ENCODE measurements at regions not wholly inside any gene's neighbourhood (a gene's known extent, or its start where the extent isn't known, plus 50 kb on each side); places are given as distances from the start of the nearest gene placed in this dataset.

DNA sequence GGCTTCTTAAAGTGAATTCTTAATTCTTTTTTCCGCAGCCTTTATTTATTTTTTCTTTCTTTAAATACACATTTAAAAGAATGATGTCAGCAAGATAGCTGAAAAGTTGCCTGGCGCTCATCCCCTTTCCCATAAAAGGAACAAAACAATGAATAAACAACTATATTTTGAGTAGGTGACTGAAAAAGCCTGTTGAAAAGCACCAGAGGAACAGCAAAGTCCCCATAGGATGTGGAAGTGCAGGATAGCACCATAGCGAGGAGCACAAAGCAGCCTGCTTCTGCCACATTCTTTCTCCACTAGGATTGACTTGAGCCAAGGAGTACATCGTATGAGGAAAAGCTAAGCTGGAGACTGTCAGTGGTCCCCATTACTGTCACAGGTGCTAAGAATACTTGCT lies 754.9 kb downstream of the SQOR start:
- TF ChIP-seq, protein P1, sequence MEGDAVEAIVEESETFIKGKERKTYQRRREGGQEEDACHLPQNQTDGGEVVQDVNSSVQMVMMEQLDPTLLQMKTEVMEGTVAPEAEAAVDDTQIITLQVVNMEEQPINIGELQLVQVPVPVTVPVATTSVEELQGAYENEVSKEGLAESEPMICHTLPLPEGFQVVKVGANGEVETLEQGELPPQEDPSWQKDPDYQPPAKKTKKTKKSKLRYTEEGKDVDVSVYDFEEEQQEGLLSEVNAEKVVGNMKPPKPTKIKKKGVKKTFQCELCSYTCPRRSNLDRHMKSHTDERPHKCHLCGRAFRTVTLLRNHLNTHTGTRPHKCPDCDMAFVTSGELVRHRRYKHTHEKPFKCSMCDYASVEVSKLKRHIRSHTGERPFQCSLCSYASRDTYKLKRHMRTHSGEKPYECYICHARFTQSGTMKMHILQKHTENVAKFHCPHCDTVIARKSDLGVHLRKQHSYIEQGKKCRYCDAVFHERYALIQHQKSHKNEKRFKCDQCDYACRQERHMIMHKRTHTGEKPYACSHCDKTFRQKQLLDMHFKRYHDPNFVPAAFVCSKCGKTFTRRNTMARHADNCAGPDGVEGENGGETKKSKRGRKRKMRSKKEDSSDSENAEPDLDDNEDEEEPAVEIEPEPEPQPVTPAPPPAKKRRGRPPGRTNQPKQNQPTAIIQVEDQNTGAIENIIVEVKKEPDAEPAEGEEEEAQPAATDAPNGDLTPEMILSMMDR (IDR thresholded peaks at IDR 0.05): no peak
- TF ChIP-seq ZFX (IDR thresholded peaks at IDR 0.05; ENCODE audit: borderline replicate concordance): no peak
